GM12878 (cell line): ENCODE measurements at regions not wholly inside any gene's neighbourhood (a gene's known extent, or its start where the extent isn't known, plus 50 kb on each side); places are given as distances from the start of the nearest gene placed in this dataset.

Source experiments
- CEBPB ChIP-seq, 2 experiments: fragments of 150-350 bp in 1 of 2; IDR thresholded peaks; 2 replicates each; pipeline ENCODE4 v1.6.1; 2012 to 2014; ENCODE audit warnings: low read depth in 2 of 2, low read length in 2 of 2, borderline replicate concordance in 1 of 2, inconsistent platforms in 1 of 2
- POLR2A ChIP-seq: IDR thresholded peaks from 2 replicates; pipeline ENCODE4 v1.6.1; 2011; ENCODE audit warnings: low read depth, mild to moderate bottlenecking, low read length
- POLR2AphosphoS5 ChIP-seq: IDR thresholded peaks from 2 replicates; pipeline ENCODE4 v1.6.1; 2011; ENCODE audit warnings: mild to moderate bottlenecking, low read length, inconsistent platforms
- TARDBP ChIP-seq: IDR thresholded peaks from 2 replicates; pipeline ENCODE4 v1.6.1; 2016; ENCODE audit warnings: borderline replicate concordance
- TF ChIP-seq, protein P1 (sequence below), 3 experiments: IDR thresholded peaks in 2 of 3; conservative IDR thresholded peaks in 1 of 3; 2 replicates each; pipeline ENCODE4 v1.5.1; 2011; ENCODE audit warnings: low read depth in 3 of 3, low read length in 3 of 3, mild to moderate bottlenecking in 3 of 3, control low read depth in 2 of 3, moderate library complexity in 2 of 3, inconsistent platforms in 1 of 3, mixed read lengths in 1 of 3; ENCODE audit not compliant: control insufficient read depth in 2 of 3, insufficient read depth in 1 of 3; ENCODE audit errors: extremely low read depth in 1 of 3

DNA sequence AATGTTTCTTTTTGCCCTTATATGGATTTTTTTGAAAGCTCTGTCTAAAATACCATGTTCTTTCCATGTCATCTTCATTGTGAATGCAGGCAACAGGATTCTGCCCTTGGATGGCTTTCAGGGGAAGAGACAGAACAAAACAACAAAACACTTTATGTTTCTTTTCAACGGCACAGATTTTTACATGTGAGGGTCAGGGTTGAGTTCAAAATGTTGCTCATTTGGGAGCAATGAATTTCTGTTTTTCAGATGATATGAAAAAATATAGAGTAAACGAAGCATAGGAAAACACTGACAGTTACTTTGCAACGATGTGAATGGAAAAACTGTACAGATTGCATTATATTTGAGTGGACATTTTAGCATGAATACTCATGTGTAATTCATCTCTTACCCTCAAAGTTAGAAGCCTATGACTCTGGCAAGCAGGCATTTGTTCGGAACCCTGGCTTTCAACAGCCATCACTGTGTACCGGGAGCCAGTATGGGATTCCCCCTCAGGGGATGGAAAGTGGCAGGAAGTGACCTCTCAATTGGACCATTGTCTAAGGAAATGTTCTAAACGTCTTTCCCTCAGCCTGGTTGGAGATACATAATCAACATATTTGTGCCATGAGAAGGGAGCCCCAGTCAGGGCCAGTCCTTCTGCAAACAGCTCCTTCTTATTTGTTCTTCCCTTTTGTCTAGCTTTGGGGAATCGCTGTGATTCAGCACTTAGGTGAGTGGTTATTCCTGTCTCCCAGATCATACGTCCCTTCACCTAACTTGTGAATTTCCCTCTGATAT is 153.9 kb upstream of the MEF2C start:
- TF ChIP-seq, protein P1, sequence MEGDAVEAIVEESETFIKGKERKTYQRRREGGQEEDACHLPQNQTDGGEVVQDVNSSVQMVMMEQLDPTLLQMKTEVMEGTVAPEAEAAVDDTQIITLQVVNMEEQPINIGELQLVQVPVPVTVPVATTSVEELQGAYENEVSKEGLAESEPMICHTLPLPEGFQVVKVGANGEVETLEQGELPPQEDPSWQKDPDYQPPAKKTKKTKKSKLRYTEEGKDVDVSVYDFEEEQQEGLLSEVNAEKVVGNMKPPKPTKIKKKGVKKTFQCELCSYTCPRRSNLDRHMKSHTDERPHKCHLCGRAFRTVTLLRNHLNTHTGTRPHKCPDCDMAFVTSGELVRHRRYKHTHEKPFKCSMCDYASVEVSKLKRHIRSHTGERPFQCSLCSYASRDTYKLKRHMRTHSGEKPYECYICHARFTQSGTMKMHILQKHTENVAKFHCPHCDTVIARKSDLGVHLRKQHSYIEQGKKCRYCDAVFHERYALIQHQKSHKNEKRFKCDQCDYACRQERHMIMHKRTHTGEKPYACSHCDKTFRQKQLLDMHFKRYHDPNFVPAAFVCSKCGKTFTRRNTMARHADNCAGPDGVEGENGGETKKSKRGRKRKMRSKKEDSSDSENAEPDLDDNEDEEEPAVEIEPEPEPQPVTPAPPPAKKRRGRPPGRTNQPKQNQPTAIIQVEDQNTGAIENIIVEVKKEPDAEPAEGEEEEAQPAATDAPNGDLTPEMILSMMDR (IDR thresholded peaks at IDR 0.05 in 2 of 3, conservative IDR thresholded peaks at IDR 0.05 in 1 of 3; ENCODE audit: control insufficient read depth in 2 of 3, extremely low read depth in 1 of 3, insufficient read depth in 1 of 3, low read depth in 3 of 3, low read length in 3 of 3), result no peak
- TF ChIP-seq POLR2AphosphoS5 (no peak), POLR2A (no peak), CEBPB (IDR thresholded peaks at IDR 0.05; ENCODE audit: borderline replicate concordance in 1 of 2, low read depth in 2 of 2, low read length in 2 of 2) (no peak), TARDBP (no peak)
